ENCODE measurements at regions not wholly inside any gene's neighbourhood (a gene's known extent, or its start where the extent isn't known, plus 50 kb on each side); places are given as distances from the start of the nearest gene placed in this dataset.

- H3K9me2 ChIP-seq, result no peaks in the 10 kb centered on the region
- H3F3A ChIP-seq (replicated peaks; ENCODE audit: insufficient read depth), result no peaks in the 10 kb centered on the region
- H3K27me3 ChIP-seq (ENCODE audit: insufficient read depth), result no peaks in the 10 kb centered on the region
- no peak overlapping the region for H3K9ac ChIP-seq
- WGBS (ENCODE audit: low lambda C conversion rate), result 0% methylated on average over 2 of the region's 2 CpGs
- no peak overlapping the region for H3K4me3 ChIP-seq (ENCODE audit: low read depth in 2 of 2, low read length in 1 of 2)
- H3K4me2 ChIP-seq, result no peak overlapping the region
- H3K4me1 ChIP-seq (ENCODE audit: control insufficient read depth in 1 of 2, insufficient read depth in 2 of 2, low read depth in 1 of 2, low read length in 1 of 2), result no peaks in the 10 kb centered on the region
- DNase-seq, result no peak
- CTCF ChIA-PET, result no interaction called here
- H4K20me1 ChIP-seq (ENCODE audit: insufficient read depth), result no peaks in the 10 kb centered on the region
- no peaks in the 10 kb centered on the region for H3K9me3 ChIP-seq
- H3K27ac ChIP-seq (ENCODE audit: low read depth in 2 of 2, low read length in 1 of 2), result no peak overlapping the region
- H3K36me3 ChIP-seq (replicated peaks in 1 of 2; ENCODE audit: control insufficient read depth in 1 of 2, insufficient read depth in 2 of 2, low read length in 1 of 2), result no peaks in the 10 kb centered on the region
- POLR2A ChIA-PET, result no interaction called here
- H3K79me2 ChIP-seq (ENCODE audit: insufficient read depth), result no peaks in the 10 kb centered on the region
- H2AFZ ChIP-seq (ENCODE audit: low read depth), result no peak overlapping the region
- TF ChIP-seq JUND (IDR thresholded peaks at IDR 0.05) (no peak), MXI1 (IDR thresholded peaks at IDR 0.05; ENCODE audit: low read depth, low read length) (no peak), ELF1 (IDR thresholded peaks at IDR 0.05) (no peak), USF1 (IDR thresholded peaks at IDR 0.05; ENCODE audit: borderline replicate concordance, low read depth) (no peak), TAF1 (IDR thresholded peaks at IDR 0.05; ENCODE audit: borderline replicate concordance, low read depth, low read length) (no peak), EP300 (IDR thresholded peaks at IDR 0.05; ENCODE audit: borderline replicate concordance in 1 of 2, low read depth in 1 of 2, low read length in 1 of 2) (no peak), RFX5 (IDR thresholded peaks at IDR 0.05; ENCODE audit: low read length) (no peak), POLR2AphosphoS5 (IDR thresholded peaks at IDR 0.05; ENCODE audit: low read depth, low read length) (no peak)
Measured at GRCh38 chr14:45868863-45869262, 615.9 kb upstream of the MIS18BP1 start.

DNA sequence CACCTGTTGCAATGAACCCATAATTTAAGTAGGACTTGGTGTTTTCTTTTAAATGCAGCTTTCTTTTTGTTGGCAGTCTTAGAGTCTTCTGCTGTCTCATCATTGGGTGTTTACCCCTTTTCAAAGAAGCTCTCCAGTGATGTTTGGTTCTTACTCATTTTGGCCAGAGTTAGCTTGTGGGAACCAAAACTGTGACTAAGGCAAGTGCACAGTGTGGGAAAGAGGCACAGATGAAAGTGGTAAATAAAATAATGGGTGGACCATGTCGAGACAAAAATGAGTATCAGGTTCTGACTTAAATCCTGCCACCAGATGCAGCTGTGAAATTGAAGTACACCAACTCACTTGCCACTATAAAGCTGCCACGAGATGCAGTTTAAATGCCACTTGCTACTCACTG lies 615.4 kb upstream of the MIS18BP1 start:
- H2AFZ ChIP-seq (ENCODE audit: low read depth), result no peak overlapping the region
- H3K36me3 ChIP-seq (replicated peaks in 1 of 2; ENCODE audit: control insufficient read depth in 1 of 2, insufficient read depth in 2 of 2, low read length in 1 of 2), result no peaks in the 10 kb centered on the region
- H3K27me3 ChIP-seq (ENCODE audit: insufficient read depth), result no peaks in the 10 kb centered on the region
- no peak overlapping the region for H3K9ac ChIP-seq
- no peaks in the 10 kb centered on the region for H3K9me3 ChIP-seq
- no peaks in the 10 kb centered on the region for H3F3A ChIP-seq (replicated peaks; ENCODE audit: insufficient read depth)
- no peaks in the 10 kb centered on the region for H3K79me2 ChIP-seq (ENCODE audit: insufficient read depth)
- no peak for DNase-seq
- H3K27ac ChIP-seq (ENCODE audit: low read depth in 2 of 2, low read length in 1 of 2), result no peak overlapping the region
- POLR2A ChIA-PET, result no interaction called here
- no peaks in the 10 kb centered on the region for H3K4me1 ChIP-seq (ENCODE audit: control insufficient read depth in 1 of 2, insufficient read depth in 2 of 2, low read depth in 1 of 2, low read length in 1 of 2)
- TF ChIP-seq NRF1 (IDR thresholded peaks at IDR 0.05; ENCODE audit: low read depth, low read length) (no peak), TCF12 (IDR thresholded peaks at IDR 0.05) (no peak)
- H3K4me2 ChIP-seq, result no peak overlapping the region
- H3K9me2 ChIP-seq, result no peaks in the 10 kb centered on the region
- WGBS (ENCODE audit: low lambda C conversion rate), result 8% methylated on average over 1 of the region's 2 CpGs
- CTCF ChIA-PET, result no interaction called here
- H3K4me3 ChIP-seq (ENCODE audit: low read depth in 2 of 2, low read length in 1 of 2), result no peak overlapping the region
- no peaks in the 10 kb centered on the region for H4K20me1 ChIP-seq (ENCODE audit: insufficient read depth)

- ChIA-PET POLR2A (no interaction called here), CTCF (no interaction called here)
- Histone ChIP-seq H4K20me1 (ENCODE audit: insufficient read depth) (no peaks in the 10 kb centered on the region), H3K36me3 (replicated peaks in 1 of 2; ENCODE audit: control insufficient read depth in 1 of 2, insufficient read depth in 2 of 2, low read length in 1 of 2) (no peaks in the 10 kb centered on the region), H3K79me2 (ENCODE audit: insufficient read depth) (no peaks in the 10 kb centered on the region), H3F3A (replicated peaks; ENCODE audit: insufficient read depth) (no peaks in the 10 kb centered on the region), H3K4me3 (ENCODE audit: low read depth in 2 of 2, low read length in 1 of 2) (no peak overlapping the region), H2AFZ (ENCODE audit: low read depth) (no peak overlapping the region), H3K4me1 (ENCODE audit: control insufficient read depth in 1 of 2, insufficient read depth in 2 of 2, low read depth in 1 of 2, low read length in 1 of 2) (no peaks in the 10 kb centered on the region), H3K27ac (ENCODE audit: low read depth in 2 of 2, low read length in 1 of 2) (no peak overlapping the region), H3K27me3 (ENCODE audit: insufficient read depth) (no peaks in the 10 kb centered on the region), H3K9me3 (no peaks in the 10 kb centered on the region), H3K9ac (no peak overlapping the region), H3K4me2 (no peak overlapping the region), H3K9me2 (no peaks in the 10 kb centered on the region)
- WGBS (ENCODE audit: low lambda C conversion rate), result 0% methylated on average over 3 of the region's 3 CpGs
- no peak for DNase-seq
- TF ChIP-seq MXI1 (IDR thresholded peaks at IDR 0.05; ENCODE audit: low read depth, low read length) (no peak), CHD2 (IDR thresholded peaks at IDR 0.05; ENCODE audit: low read length, partially characterized antibody) (no peak), NFIC (IDR thresholded peaks at IDR 0.05; ENCODE audit: borderline replicate concordance) (no peak), RXRA (IDR thresholded peaks at IDR 0.05; ENCODE audit: borderline replicate concordance, low read depth) (no peak), FOXM1 (IDR thresholded peaks at IDR 0.05; ENCODE audit: low read depth) (no peak), RFX5 (IDR thresholded peaks at IDR 0.05; ENCODE audit: low read length) (no peak), GABPA (IDR thresholded peaks at IDR 0.05; ENCODE audit: low read depth) (no peak), RCOR1 (IDR thresholded peaks at IDR 0.05; ENCODE audit: low read length) (no peak), SIN3A (IDR thresholded peaks at IDR 0.05; ENCODE audit: borderline replicate concordance, low read depth, low read length) (no peak), FOXJ3 (CRISPR knock-in tag; IDR thresholded peaks at IDR 0.05) (no peak), RAD21 (IDR thresholded peaks at IDR 0.05; ENCODE audit: low read length) (no peak), EZH2phosphoT487 (IDR thresholded peaks at IDR 0.05; ENCODE audit: borderline replicate concordance, low read depth) (no peak), MEF2A (IDR thresholded peaks at IDR 0.05; ENCODE audit: borderline replicate concordance, low read depth) (no peak), SMC3 (IDR thresholded peaks at IDR 0.05; ENCODE audit: low read depth, low read length) (no peak)
- TF ChIP-seq, protein P1, sequence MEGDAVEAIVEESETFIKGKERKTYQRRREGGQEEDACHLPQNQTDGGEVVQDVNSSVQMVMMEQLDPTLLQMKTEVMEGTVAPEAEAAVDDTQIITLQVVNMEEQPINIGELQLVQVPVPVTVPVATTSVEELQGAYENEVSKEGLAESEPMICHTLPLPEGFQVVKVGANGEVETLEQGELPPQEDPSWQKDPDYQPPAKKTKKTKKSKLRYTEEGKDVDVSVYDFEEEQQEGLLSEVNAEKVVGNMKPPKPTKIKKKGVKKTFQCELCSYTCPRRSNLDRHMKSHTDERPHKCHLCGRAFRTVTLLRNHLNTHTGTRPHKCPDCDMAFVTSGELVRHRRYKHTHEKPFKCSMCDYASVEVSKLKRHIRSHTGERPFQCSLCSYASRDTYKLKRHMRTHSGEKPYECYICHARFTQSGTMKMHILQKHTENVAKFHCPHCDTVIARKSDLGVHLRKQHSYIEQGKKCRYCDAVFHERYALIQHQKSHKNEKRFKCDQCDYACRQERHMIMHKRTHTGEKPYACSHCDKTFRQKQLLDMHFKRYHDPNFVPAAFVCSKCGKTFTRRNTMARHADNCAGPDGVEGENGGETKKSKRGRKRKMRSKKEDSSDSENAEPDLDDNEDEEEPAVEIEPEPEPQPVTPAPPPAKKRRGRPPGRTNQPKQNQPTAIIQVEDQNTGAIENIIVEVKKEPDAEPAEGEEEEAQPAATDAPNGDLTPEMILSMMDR (IDR thresholded peaks at IDR 0.05), result no peak
Measured at GRCh38 chr14:45867046-45867894, 614.3 kb upstream of the MIS18BP1 start.
